ENCODE measurements at regions not wholly inside any gene's neighbourhood (a gene's known extent, or its start where the extent isn't known, plus 50 kb on each side); places are given as distances from the start of the nearest gene placed in this dataset.
"Not testable (repeated sequence)": the region's sequence is repeated elsewhere in the genome, so short reads cannot be mapped to it uniquely, and the experiment has no call there.

DNA sequence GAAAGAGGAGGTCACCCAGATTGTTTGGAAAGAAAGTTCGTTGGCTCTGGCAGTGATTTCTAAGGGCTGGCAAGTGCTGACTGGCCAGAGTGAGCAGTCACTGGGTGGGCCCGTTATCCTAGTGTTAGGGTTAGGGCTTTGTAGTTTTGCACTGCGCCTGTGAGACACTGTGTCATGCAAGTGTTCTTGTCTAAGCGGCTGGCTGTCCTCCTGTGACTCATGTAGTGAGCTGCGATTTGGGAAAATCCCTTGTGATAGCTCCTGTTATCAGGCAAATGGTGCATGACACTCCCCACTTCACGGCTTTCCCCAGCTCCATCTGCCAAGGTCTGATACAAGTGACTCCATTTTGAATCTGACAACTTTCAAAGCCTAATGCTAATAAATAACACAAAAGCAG is 526.0 kb upstream of the ADAMTS16 start:
- DNase-seq = no peak

DNA sequence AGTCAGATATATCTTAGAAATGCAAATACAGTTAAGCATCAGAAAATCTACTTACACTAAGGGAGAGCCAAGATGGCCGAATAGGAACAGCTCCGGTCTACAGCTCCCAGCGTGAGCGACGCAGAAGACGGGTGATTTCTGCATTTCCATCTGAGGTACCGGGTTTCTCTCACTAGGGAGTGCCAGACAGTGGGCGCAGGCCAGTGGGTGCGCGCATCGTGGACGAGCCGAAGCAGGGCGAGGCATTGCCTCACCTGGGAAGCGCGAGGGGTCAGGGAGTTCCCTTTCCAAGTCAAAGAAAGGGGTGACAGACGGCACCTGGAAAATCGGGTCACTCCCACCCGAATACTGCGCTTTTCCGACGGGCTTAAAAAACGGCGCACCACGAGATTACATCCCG is 524.8 kb upstream of the ADAMTS16 start:
- DNase-seq = not testable (repeated sequence)

DNA sequence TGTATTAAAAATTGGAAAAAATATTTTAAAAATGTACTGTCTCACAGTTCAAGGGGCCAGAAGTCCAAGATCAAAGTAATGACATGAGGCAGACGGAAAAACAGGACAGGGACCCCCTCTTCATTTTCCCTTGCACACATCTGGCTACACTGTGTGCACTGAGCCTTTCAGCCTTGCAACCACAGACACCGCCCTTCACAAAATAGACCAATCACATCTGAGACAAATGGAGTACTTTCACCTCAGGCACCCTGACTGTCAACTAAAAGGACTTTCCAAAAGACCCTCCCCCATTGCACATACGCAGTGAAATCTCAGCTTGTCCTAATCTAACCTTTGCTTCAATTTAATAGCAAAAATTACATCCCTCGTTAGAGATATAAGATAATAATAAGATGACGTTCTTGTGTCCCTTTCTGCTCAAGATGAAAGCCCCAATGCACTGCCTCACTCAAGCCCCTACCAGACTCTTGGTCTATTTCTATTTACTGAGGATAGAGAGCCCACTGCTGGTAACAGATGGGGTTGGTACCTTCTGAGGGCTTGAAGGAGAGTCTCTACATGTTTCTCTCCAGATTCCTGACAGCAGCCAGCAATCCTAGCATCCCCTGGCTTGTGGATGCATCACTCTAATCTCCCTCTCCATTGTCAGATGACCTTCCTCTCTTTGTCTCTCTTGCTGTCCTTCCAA is 514.8 kb upstream of the ADAMTS16 start:
- DNase-seq = no peak

DNA sequence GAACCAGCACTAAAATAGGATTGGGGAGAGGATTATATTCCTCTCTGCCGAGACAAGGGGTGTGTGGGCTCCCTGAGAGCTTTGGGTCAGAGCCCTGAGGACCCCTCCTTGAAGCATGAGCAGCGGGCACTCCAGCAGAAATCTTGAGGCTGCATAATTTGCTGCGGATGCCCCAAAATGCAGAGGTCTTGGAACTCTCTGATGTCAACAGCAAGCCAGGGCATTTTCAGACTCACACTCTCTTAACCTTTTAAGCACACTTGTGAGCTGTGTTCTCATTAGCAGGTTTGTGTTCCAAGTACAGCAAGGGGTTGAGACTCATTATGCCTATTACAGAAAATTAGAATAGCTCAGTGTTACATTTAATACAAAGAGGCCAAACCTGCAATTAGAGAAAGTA is 513.0 kb upstream of the ADAMTS16 start:
- DNase-seq = no peak

DNA sequence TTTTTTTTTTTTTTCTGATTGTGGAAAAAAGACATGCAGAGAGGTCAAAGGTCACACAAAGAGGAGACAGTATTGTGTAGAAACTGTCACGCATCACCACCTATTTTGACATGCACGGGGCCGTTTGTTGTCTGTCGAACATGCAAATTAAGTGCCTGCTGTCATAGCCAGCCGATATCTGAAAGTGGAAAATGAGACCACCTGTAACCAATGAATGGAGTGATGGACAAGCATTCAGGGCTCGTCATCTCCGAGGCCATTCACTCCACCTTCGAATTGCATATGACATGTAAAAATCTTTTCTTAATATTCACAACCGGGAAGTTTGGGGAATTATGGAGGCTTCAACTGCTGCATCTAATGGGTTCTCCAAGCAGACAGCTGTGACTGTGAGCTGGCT is 512.2 kb upstream of the ADAMTS16 start:
- DNase-seq = no peak

DNA sequence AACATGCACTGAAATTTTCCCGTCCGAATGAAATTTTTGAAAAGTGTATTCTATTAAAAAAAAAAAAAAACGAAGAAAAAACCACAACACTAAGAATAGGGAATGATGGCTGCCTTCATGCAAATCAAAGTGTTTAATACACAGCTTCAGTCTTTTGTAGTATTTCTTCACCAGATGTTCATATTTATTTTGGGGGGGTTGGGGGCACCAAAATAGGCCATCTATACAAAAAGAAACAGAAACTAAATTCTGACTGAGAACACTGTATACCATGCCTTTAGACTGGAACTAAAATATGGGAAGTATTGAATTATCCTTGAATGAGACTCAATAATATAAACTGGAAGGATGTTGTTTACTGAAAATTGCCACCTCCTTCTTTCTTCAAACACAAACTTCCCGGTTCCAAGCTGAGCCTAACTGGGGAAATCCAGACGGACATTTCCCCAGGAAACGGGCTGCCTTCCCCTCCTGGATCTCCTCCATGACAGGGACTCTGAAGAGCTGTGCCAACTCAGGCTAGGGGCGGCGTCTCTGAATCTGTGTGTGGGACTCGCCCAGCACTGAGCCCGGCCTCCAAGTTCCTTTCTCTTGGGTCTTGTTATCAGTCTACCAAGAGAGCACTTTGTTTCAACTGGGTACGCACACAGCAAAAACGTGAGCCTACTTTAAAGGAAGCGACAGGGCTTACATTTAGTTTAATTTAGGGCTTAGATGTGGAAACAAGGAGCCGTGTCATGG is 511.3 kb upstream of the ADAMTS16 start:
- DNase-seq = no peak

DNA sequence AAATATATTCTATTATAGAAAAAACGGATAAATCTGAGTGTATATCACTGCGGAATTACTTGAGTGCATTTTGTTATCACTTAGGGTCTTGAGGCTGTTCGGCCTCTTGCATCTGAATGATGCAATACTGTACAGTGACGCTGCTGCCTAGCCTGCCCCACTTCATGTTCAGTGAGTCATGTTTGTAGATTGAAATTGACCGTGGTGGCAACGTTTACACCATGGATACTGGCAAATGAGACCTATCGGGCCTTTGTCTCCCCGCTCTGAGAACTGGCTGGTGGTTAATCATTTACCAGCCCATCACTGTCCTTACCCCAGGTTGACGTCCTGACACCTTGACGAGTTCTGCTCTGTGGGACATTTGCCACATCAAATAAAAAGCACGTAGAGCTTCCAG is 510.1 kb upstream of the ADAMTS16 start:
- DNase-seq = no peak

DNA sequence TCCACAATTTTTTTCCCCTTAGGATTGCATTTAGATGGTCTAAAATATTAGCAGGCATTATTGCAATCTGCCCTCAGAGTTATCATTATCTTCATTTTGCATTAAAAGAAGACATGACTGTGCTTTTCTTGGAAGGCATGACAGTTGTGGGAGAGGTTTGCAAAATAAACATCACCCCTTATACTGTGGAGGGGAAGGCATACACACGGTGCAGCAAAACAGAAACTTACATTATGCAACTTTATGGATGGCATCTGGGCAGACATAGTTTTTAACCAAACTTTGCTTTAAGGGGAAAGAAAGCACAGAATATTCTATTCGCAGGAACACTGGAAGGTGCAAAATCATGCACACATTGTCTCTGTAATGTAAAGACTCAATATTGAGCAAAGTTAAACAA is 505.8 kb upstream of the ADAMTS16 start:
- DNase-seq = no peak

DNA sequence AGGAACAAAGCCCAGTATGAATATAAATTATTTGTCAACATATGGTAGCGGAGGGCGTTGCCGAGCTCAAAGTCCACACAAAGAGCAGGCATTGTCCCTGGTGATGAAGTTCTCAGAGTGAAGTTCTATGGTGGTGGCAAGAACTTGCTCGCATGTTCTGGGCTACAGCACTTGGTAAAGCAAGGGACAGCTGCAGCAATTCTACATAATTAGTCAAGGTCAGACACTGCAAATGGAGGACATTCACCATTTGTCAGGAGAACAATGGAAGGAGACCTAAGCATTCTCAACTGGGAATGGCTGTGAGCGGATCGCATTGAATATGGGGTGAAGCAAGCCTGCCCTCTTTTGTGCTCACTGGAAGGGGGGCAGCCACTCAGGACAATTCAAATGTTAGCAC is 503.8 kb upstream of the ADAMTS16 start:
- no peak for DNase-seq

DNA sequence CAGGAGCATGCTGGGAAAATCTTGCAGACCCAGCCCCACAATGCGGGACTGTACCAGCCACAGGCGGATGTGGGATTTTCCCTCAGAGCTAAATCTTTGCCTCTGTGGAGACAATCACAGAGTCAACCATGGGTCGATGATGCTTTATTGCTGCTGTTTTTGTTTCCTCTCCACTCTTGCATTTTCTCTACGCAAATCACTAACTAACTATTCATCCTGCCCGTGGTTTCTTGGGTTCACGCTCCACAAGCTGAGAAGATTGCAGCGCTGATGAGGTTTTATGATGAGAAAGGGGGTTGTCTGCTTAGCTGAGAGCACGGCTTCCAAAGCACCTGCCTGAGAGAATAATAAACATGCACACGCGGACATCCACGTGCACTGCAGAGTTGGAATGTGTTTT is 500.2 kb upstream of the ADAMTS16 start:
- no peak for DNase-seq

DNA sequence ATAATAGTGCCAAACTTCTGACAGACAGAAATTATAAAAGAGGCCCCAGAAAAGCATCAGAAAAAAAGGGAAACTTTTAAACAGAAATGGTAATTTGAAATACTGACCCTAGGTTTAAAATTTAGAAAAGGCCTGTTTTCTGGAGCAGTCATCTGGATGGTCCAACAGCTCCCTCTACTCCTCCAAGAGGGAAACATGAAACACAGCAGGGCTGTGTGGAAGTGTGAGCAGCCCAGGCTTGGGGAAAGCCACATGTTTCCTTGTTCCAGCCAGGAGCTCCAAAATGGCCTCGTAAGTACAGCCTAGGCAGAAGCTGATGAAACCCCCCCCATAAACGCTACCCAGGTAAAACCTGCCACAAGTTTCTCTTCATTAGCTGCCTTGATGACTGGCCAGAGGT is 499.3 kb upstream of the ADAMTS16 start:
- no peak for DNase-seq

DNA sequence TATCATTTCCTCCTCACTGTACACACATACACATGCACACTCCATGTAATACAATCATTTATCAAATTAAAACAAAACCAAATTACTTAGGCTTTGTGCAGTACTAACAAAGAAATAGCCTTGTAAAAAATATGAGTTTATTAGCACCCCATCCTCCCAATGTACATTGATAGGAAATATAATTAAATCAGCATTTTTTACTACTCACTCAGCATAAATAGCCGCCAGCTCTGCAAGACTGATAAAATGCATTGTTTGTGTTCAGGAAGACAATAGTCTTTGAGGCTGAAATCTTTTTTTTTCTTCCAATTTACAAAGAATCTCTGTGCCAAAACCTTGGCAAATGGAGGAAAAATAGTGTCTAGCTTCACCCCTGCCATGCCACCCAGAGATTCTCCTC is 497.6 kb upstream of the ADAMTS16 start:
- DNase-seq = no peak

DNA sequence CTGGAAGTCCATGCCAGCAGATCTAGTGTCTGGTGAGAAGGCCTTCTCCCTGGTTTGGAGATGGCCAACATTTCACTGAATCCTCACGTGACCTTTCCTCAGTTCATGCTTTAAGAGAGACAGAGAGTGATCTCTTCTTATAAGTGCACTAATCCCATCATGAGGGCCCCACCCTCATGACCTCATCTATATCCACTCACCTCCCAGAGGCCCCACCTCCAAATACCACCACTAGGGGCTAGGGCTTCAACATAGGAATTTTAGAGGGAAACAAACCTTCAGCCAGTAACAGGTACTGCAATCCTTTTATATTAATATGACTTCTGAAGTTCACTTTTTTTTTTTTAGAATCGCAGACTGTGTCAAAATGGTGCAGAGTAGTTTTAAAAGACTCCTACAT is 496.9 kb upstream of the ADAMTS16 start:
- no peak for DNase-seq

DNA sequence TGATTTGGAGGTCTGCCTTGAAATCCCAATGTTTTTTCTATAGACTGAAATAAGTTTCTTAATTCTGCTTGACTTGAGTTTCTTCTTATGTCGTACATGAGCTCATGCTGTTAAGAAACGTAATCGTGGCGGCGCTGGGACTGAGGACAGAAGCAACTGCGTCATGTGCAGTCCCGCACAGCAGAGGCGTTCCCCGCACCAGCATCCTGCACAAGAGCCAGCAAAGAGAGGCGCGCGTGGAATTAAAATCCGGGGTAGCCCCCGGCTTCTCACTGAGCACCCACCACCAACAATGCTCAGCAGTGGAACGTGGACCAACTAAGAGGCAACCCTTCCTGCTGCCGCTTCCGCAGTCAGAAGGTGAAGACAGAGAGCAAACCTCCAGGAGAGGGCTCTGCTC is 496.2 kb upstream of the ADAMTS16 start:
- no peak for DNase-seq

DNA sequence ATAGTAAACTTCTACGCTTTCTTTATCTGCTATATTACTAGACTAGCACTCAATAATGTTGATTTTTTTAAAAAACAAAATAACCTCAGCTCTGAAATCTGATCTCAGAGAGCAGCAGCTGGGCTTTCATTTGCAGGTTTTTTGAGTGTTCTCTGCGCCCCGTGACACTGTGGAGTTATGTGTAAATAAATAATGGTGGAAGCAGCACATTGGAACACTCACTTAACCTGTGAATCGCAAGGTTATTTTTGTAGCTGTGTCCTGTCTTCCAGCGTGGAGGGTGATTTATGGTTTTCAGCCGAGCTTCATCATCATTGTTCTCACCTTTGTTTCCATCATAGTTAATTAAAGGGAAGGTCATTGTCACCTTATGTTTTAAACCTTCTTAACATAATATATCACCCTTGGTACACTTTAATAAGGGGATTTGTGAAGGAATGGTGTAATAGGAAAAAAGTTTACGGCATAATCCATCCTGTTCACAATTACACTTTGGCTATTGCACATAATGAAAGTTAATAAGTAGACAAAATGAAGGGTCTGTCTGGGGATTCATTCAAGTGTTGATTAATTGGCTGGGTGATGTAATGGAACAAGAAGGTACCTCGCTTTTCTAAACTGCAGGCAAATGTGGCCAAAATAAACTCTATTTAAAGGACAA is 493.3 kb upstream of the ADAMTS16 start:
- DNase-seq = no peak

DNA sequence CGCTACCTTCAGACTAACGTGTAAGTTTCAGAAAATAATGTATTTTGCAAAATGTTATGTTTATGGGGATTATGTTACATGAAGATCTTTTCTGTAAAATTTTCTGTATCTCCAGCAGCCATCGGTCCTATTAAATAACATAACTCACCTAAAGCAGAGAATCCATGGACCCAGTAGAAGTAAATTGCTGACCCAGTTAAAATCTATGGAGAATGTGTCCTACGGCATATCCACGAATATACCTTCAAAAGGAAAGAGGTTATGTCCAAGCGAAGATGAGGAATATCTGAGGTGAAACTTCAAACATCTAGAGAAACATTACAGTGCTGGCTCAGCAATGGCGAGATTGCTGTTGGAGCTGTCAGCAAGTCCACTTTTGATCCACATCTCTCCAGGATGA is 492.2 kb upstream of the ADAMTS16 start:
- no peak for DNase-seq

DNA sequence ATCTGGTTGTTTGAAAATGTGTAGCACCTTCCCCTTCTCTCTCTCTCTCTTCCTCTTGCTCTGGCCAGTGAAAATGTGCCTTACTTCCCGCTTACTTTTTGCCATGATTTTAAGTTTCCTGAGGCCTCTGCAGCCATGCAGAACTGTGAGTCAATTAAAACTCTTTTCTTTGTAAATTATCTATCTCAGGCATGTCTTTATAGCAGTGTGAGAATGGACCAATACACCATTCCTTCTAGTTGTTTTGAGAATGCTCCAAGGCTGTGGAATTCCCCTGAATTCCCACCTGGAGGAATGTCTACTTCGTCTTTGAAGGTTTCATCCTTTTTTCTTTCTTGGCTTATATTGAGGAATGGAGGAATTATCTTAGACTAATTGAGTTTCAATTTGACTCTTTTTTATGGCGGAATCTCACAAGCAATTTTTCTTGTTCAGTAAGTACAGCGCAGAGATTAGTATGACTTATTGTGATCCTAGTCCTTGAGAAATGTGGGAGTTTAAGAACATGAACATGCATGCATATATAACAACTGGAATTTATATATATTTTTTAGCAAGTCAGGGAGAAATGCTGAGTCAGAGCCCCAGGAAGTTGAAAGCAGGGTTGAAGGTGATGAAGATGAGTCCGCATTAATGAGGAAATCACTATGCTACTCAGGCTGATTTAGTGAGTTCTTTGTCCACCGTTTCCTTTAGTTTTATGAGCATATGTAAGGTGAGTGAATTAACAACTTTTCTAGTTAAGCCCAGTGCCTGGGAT is 488.1 kb upstream of the ADAMTS16 start:
- DNase-seq = no peak

DNA sequence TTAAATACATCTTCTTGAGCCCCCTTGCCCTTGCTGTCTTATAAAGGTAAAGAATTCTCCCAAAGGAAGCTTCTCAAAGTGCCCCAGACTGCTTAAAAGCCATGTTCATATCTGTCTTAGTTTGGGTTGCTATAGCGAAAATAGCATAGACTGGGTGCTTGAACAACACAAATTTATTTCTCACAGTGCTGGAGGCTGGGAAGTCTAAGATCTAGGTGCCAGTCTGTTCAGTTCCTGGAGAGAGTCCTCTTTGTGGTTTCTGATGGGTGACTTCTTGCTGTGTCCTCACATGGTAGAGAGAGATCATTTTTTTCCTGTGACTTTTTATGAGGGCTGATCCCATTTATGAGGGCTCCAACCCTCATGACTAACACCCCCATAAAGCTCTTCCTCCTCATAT is 486.7 kb upstream of the ADAMTS16 start:
- DNase-seq = no peak

DNA sequence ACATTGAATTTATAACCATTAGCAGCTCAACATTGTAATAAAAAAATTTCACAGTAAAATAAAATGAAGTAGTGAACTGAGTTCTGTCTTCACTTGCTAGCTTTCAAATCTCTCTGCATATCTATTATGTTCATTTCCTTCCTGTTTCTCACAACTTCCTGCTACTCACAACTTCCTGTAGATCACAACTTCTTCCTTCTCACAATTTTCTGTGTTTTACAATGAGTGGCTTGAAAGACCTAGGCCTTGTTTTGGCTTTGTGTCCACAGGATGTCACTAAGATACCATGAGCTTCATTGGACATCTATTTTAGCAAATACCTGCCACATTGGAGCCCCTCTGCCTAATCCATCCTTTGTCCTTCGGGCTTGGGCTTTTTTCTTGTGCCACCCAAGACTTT is 480.3 kb upstream of the ADAMTS16 start:
- DNase-seq = no peak

DNA sequence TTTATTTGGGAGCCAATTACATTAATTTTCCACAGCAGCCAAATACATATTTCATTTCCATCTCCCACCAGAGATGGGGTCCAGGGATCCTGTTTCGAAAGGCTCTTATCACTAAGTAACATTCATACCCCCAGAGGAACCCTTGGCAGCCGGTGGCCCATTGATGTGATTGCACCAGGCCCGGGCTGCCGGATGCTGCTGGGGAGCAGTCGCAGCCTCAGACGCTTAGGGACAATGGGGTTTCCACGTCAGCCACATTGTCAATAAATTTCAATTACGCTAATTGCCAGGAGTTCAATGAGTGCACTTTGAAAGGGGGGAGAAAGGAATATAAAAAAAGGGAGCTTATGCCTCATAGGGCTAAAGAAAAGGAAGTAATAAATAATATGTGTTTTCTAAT is 478.8 kb upstream of the ADAMTS16 start:
- DNase-seq = no peak

DNA sequence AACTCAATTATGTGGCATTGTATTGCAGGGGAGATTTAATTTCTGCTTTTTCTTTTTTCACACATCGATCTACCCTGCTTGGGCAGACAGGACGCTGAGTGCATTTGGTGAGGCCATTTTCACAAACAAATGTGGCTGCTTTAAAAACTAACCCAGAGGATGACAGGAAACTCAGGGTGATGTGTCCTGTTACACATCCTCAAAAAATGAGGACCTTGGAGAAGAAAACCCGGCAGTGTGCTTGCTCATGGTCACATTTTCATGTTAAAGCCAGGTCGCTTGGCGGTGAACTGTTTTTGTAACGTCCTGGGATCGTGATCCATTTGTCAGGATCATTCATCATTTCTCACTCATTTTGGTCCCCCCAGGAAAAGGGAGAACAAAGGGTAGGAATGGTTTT is 478.3 kb upstream of the ADAMTS16 start:
- DNase-seq = no peak

DNA sequence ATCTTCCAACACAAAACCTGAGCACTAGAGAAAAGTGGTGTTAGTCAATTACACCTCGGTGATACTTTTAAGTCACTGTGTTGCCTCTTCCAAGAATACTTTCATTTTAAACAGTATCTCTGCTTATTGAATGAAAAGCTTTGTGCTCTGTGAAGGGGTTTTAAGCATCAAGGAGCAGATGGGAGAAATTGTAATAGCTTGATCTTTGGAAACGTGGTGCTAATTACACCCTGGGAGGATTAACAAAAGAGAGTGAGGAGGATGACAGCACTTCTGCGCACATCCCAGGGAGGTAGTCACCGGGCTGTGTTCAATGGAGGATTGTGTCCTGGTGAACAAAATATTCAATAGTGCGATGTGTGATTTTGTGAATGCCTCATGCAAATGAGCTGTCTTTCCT is 477.4 kb upstream of the ADAMTS16 start:
- DNase-seq = no peak

DNA sequence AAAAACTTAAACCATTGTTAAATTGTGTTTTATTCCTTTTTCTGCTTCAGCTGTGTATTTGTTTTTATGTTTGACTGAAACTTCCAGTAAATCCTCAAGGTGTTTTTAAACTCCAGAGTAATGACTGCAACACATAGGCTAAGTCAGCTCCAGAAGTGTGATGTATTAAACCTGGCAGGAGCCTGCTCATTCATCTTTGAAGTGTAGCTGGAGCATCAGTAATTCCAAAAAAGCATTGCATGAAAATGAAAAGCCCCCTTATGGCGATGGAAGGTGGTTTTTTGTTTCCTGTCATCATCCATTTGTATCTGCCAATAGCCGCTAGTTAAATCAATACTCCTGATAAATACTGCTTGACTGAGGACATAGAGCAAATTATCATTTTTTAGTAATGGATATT is 474.2 kb upstream of the ADAMTS16 start:
- no peak for DNase-seq

DNA sequence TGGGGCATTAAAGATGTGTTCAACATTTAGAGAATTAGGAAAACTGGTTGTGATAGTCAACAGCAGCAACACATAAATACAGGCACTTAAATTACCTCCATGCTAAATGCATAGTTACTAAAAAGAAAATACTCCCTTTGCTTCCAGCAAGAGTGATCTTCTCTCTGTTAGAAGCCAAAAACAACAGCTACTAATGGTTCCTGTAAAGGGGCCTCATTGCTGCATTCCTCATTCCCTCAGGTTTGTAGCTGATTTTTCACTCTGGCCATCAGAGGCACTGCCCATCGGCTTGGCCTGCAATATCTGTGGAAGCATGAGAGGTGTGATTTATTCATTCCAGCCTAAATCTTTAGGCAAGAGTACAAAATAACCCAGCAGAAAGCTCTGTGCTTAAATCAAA is 466.0 kb upstream of the ADAMTS16 start:
- no peak for DNase-seq
